PC-3 (cell line): ENCODE measurements at regions not wholly inside any gene's neighbourhood (a gene's known extent, or its start where the extent isn't known, plus 50 kb on each side); places are given as distances from the start of the nearest gene placed in this dataset.

Experiments used
- CTCF ChIP-seq: fragments of 300-600 bp; sonication (generic); conservative IDR thresholded peaks from 2 replicates; pipeline ENCODE4 v1.5.1; 2017; ENCODE audit warnings: antibody characterized with exemption, low read depth, mild to moderate bottlenecking, low read length
- EZH2phosphoT487 ChIP-seq: fragments of 300-600 bp; sonication (generic); IDR thresholded peaks from 2 replicates; pipeline ENCODE4 v1.6.1; 2018; ENCODE audit warnings: mild to moderate bottlenecking, antibody characterized with exemption, low read length, borderline replicate concordance

- TF ChIP-seq CTCF (no peak), EZH2phosphoT487 (no peak)
Observed at GRCh38 chr7:53475776-53476175, 440.3 kb downstream of the POM121L12 start.
